Small intestine (tissue), 7 donors: ENCODE measurements at regions not wholly inside any gene's neighbourhood (a gene's known extent, or its start where the extent isn't known, plus 50 kb on each side); places are given as distances from the start of the nearest gene placed in this dataset.
"Not testable (repeated sequence)": the region's sequence is repeated elsewhere in the genome, so short reads cannot be mapped to it uniquely, and the experiment has no call there.

Source experiments
- DNase-seq, 2 donors: peaks; one replicate each; pipeline versions ENCODE4 v3.0.0 to v3.0.0-alpha.2; 2013
- FAIRE-seq: peaks from 2 replicates; lab custom pipeline; 2012; peaks lifted over from hg19 to GRCh38; lab: Jason Lieb, UNC
- H3K27ac ChIP-seq, 3 donors: one replicate each; pipeline ENCODE4 v1.5.1; 2013; ENCODE audit warnings: low read length in 2 of 3, mild to moderate bottlenecking in 2 of 3, control low read depth in 1 of 3, inconsistent platforms in 1 of 3, low read depth in 1 of 3, moderate library complexity in 1 of 3
- H3K27me3 ChIP-seq, 3 donors: one replicate each; pipeline ENCODE4 v1.6.1; 2013; ENCODE audit warnings: low read length in 3 of 3, inconsistent platforms in 1 of 3; ENCODE audit not compliant: control insufficient read depth in 3 of 3, insufficient read depth in 3 of 3
- H3K36me3 ChIP-seq, 3 donors: one replicate each; pipeline ENCODE4 v1.6.1; 2013; ENCODE audit warnings: low read length in 3 of 3, inconsistent platforms in 1 of 3, low read depth in 1 of 3, mild to moderate bottlenecking in 1 of 3, moderate library complexity in 1 of 3; ENCODE audit not compliant: control insufficient read depth in 3 of 3, insufficient read depth in 2 of 3
- H3K4me1 ChIP-seq, 3 donors: one replicate each; pipeline ENCODE4 v1.6.1; 2013; ENCODE audit warnings: low read length in 2 of 3, inconsistent platforms in 1 of 3, low read depth in 1 of 3, mild to moderate bottlenecking in 1 of 3, moderate library complexity in 1 of 3; ENCODE audit not compliant: control insufficient read depth in 3 of 3, insufficient read depth in 2 of 3
- H3K4me3 ChIP-seq, 3 donors: one replicate each; pipeline ENCODE4 v1.5.1; 2013; ENCODE audit warnings: low read length in 3 of 3, control low read depth in 1 of 3, inconsistent platforms in 1 of 3, low read depth in 1 of 3, mild to moderate bottlenecking in 1 of 3, moderate library complexity in 1 of 3
- H3K9me3 ChIP-seq, 2 donors: one replicate each; pipeline ENCODE4 v1.6.1; 2013; ENCODE audit warnings: low read depth in 1 of 2, low read length in 1 of 2; ENCODE audit not compliant: control insufficient read depth in 2 of 2, insufficient read depth in 1 of 2
- WGBS, 3 donors: extraction: QIAGEN DNeasy Blood & Tissue Kit; methylation state at CpG; one replicate each; pipeline ENCODE4 v1.1.7; 2013; 5-methylcytosine and 5-hydroxymethylcytosine counted together
- donor health status: healthy with polysubstance abuse.
- donor health status: control.
- donor health status: control.
- donor health status: Bipolar disorder and iron deficiency.
- donor health status: healthy.

GRCh38 chr20:11502671-11503070, 415.0 kb upstream of the BTBD3 start:
- H3K4me1 ChIP-seq = peaks cover 0 to 2% (median 0%) of the 10 kb centered on the region in 3 donors
- no peak for FAIRE-seq
- H3K4me3 ChIP-seq = no peak overlapping the region
- H3K36me3 ChIP-seq = no peaks in the 10 kb centered on the region
- peak overlapping the region in 2 of 3 donors; percentile 11 to 39 for H3K27ac ChIP-seq
- DNase-seq = peak; percentile 60 to 72
- H3K9me3 ChIP-seq = no peaks in the 10 kb centered on the region
- H3K27me3 ChIP-seq = no peaks in the 10 kb centered on the region

GRCh38 chr20:11509776-11510175, 407.9 kb upstream of the BTBD3 start:
- Histone ChIP-seq H3K27ac (no peak overlapping the region), H3K36me3 (no peaks in the 10 kb centered on the region), H3K27me3 (no peaks in the 10 kb centered on the region), H3K4me1 (peaks cover 0 to 6% (median 0%) of the 10 kb centered on the region in 3 donors), H3K9me3 (no peaks in the 10 kb centered on the region), H3K4me3 (no peak overlapping the region)
- DNase-seq = no peak
- FAIRE-seq = no peak

DNA sequence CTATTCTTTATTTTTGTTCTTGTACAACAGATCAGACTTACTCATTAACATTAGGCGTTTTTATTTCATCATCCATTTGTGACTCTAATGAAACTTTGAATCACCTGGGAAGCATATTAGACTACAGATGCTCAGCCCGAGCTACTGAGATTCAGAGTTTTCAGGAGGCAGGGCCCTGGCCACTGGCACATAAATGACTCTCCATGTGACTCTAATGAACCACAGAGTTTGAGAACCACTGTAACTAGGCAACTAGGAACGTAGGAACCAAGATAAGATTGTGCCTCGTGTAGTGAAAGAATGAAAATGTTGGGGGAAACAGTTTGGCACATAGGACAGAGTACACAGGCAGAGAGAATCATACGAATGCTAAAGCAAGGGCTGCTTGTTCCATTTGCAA, 405.9 kb upstream of the BTBD3 start:
- 28 to 58% (median 40%) methylated on average over 5 of the region's 5 CpGs for WGBS, 3 donors
- FAIRE-seq (no peak), DNase-seq (peak; percentile 45 to 66)
- Histone ChIP-seq H3K27ac (peak overlapping the region in 1 of 3 donors; percentile 66), H3K4me1 (peaks cover 0 to 16% (median 3%) of the 10 kb centered on the region in 3 donors), H3K9me3 (no peaks in the 10 kb centered on the region), H3K27me3 (no peaks in the 10 kb centered on the region), H3K4me3 (no peak overlapping the region), H3K36me3 (no peaks in the 10 kb centered on the region)

- FAIRE-seq, H3K36me3 ChIP-seq, H3K27ac ChIP-seq, H3K9me3 ChIP-seq, DNase-seq, H3K4me3 ChIP-seq, H3K27me3 ChIP-seq: not testable (repeated sequence)
- peaks cover 0 to 19% (median 5%) of the 10 kb centered on the region in 3 donors for H3K4me1 ChIP-seq
- 96% methylated on average over 23 to 38 of the region's 39 CpGs for WGBS, 3 donors
Measured at GRCh38 chr20:11513241-11513745, 404.4 kb upstream of the BTBD3 start.

GRCh38 chr20:11516448-11516847, 401.2 kb upstream of the BTBD3 start:
- Histone ChIP-seq H3K4me1 (peaks cover 0 to 19% (median 5%) of the 10 kb centered on the region in 3 donors), H3K36me3 (no peaks in the 10 kb centered on the region), H3K27ac (peak overlapping the region; percentile 51 to 77 (median 65)), H3K4me3 (no peak overlapping the region), H3K9me3 (no peaks in the 10 kb centered on the region), H3K27me3 (no peaks in the 10 kb centered on the region)
- FAIRE-seq (no peak), DNase-seq (peak; percentile 44 to 92)
- 21 to 64% (median 30%) methylated on average over 4 of the region's 4 CpGs for WGBS, 3 donors

DNA sequence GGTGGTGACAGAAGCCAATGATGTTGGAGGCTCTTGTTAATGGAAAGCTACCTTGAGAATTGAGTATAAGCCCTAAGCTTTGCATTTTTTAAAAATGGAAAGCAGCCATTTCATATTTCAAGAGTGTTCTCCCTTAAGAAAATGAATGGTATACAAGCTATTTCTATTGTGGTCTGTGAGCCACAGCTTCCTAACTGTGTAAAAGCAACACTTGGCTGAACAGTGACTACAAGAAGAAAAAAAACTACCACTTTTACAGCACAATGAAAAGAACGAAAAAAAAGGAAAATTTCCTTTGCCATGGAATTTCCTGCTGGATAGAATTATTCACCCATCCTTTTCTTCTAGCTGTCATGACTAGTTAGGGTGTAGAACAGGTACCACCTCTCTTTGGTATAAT, 397.1 kb upstream of the BTBD3 start:
- H3K27ac ChIP-seq = no peak overlapping the region
- DNase-seq (no peak), FAIRE-seq (no peak)
- no peak overlapping the region for H3K4me3 ChIP-seq
- peaks cover 2 to 23% (median 7%) of the 10 kb centered on the region in 3 donors for H3K4me1 ChIP-seq
- 0 to 34% (median 0%) methylated on average over 1 of the region's 1 CpG for WGBS, 3 donors
- H3K27me3 ChIP-seq = no peaks in the 10 kb centered on the region
- peaks cover 0 to 9% of the 10 kb centered on the region in 2 donors for H3K9me3 ChIP-seq
- no peaks in the 10 kb centered on the region for H3K36me3 ChIP-seq

DNA sequence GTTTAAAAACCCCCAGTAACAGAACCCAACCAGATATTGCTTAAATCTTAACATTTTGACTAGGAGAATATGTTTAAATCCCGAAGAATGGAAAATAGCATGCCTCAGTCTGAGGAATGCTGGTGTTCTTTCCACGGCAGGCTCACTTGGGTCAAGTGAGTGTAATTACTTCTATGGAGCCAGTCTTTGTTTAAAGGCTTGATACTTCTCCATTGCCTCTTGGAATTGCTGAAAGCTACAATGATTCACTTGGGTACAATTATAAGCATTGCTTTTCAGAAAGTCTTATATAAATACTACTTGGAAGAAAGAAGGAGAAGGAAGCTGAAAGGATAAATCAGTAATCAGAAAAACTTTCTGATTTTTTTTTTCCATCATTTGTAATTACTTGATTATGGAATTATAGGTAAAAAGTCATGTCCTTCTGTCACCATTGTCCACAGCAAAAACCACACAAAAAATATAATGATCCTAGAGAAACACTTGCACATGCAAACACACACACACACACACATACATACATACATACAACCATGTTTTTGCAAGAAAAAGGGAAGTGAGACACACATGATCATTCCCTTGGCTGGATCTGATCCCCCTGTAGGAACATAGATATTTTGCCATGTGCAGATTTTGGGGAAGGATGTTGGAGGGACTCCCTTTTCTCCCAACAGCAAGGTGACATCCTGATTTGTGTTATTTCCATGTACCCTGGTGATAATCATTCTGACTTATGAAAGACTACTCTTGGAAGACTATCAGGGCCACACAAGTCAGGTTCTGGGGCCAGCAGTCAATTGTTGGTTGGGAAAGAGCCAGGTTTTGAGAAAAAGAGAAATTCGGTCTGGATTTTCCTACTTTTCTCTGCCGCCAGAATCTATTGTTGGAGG, 396.0 kb upstream of the BTBD3 start:
- 73 to 87% (median 81%) methylated on average over 4 of the region's 4 CpGs for WGBS, 3 donors
- peaks cover 2 to 14% (median 4%) of the 10 kb centered on the region in 3 donors for H3K4me1 ChIP-seq
- H3K27ac ChIP-seq = peak overlapping the region in 1 of 3 donors; percentile 3
- DNase-seq = no peak
- H3K4me3 ChIP-seq = no peak overlapping the region
- no peaks in the 10 kb centered on the region for H3K36me3 ChIP-seq
- no peaks in the 10 kb centered on the region for H3K27me3 ChIP-seq
- peaks cover 0 to 9% of the 10 kb centered on the region in 2 donors for H3K9me3 ChIP-seq
- no peak for FAIRE-seq

DNA sequence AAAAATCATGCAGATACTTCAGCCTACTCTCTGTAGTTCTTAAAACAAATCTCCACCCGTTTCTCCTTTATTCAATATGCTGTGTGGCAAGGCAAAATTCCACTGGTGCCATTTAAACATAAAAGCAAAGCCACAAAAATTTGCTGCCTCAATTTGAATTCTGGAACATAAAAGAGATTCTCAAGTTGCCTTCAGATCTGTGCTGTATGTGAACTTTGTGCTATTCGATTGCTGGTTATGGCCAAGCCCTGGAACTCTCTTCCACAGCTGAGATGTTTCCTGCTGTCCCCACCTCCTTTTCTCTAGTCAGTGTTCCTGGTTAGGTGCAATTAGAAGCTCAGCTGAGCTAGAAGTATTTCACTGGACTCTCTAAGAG, 395.3 kb upstream of the BTBD3 start:
- no peak for FAIRE-seq
- peak; percentile 50 to 78 for DNase-seq
- Histone ChIP-seq H3K27ac (peak overlapping the region in 1 of 3 donors; percentile 3), H3K4me1 (peaks cover 2 to 10% (median 2%) of the 10 kb centered on the region in 3 donors), H3K27me3 (no peaks in the 10 kb centered on the region), H3K4me3 (no peak overlapping the region), H3K9me3 (peaks cover 0 to 9% of the 10 kb centered on the region in 2 donors), H3K36me3 (no peaks in the 10 kb centered on the region)
- 25 to 56% (median 29%) methylated on average over 2 of the region's 2 CpGs for WGBS, 3 donors
